Left lung (tissue), 4 donors: ENCODE measurements at regions not wholly inside any gene's neighbourhood (a gene's known extent, or its start where the extent isn't known, plus 50 kb on each side); places are given as distances from the start of the nearest gene placed in this dataset.

Experiments used
- ATAC-seq: fragments of 200-7000 bp; cut with Tn5 transposase; one replicate; pipeline ENCODE4 v1.9.1; 2020; ENCODE audit warnings: moderate library complexity
- DNase-seq, 4 donors: peaks; one replicate each; pipeline ENCODE4 v3.0.0-alpha.2; 2013 to 2020
- H3K27ac ChIP-seq, 2 donors: fragments of 200-600 bp; sonication (generic) in 1 of 2; one replicate each; pipeline versions ENCODE4 v1.5.0 to v1.8.0; 2020 to 2021
- H3K27me3 ChIP-seq, 2 donors: fragments of 200-600 bp; sonication (generic) in 1 of 2; one replicate each; pipeline versions ENCODE4 v1.5.0 to v1.8.0; 2020 to 2021
- H3K36me3 ChIP-seq, 2 donors: fragments of 200-600 bp; sonication (generic) in 1 of 2; one replicate each; pipeline versions ENCODE4 v1.5.0 to v1.8.0; 2020 to 2021
- H3K4me1 ChIP-seq, 2 donors: fragments of 200-600 bp; one replicate each; pipeline ENCODE4 v1.8.0; 2021
- H3K4me3 ChIP-seq, 2 donors: fragments of 200-600 bp; sonication (generic) in 1 of 2; one replicate each; pipeline versions ENCODE4 v1.5.0 to v1.8.0; 2020 to 2021; ENCODE audit warnings: mild to moderate bottlenecking in 1 of 2
- H3K9me3 ChIP-seq, 2 donors: fragments of 200-600 bp; sonication (generic) in 1 of 2; one replicate each; pipeline versions ENCODE4 v1.5.0 to v1.8.0; 2020 to 2021
- CTCF ChIP-seq, 2 donors: fragments of 200-600 bp; sonication (generic) in 1 of 2; IDR thresholded peaks; one replicate each; pipeline versions ENCODE4 v1.5.0 to v1.8.0; 2021; ENCODE audit warnings: antibody characterized with exemption in 2 of 2
- intact Hi-C, 2 donors: fragments of 100-400 bp; cut with DNase I; formaldehyde crosslinking; loops; one replicate each; pipeline versions ENCODE4 v1.11.2 to v1.14.2; 2022
- donor health status: DM: no; HTN: yes; CAD: no.
- donor health status: DM: no; HTN: no; CAD: no.

GRCh38 chr10:121309164-121309563, 289.1 kb downstream of the FGFR2 start:
- no peak overlapping the region for H3K27ac ChIP-seq
- no peak overlapping the region for H3K4me3 ChIP-seq
- no peak for TF ChIP-seq CTCF (IDR thresholded peaks at IDR 0.05)
- H3K4me1 ChIP-seq: no peaks in the 10 kb centered on the region
- ATAC-seq: no peak
- DNase-seq: no peak
- H3K27me3 ChIP-seq: no peaks in the 10 kb centered on the region
- no peaks in the 10 kb centered on the region for H3K9me3 ChIP-seq
- H3K36me3 ChIP-seq: no peaks in the 10 kb centered on the region
- intact Hi-C loops: no loop called here

- H3K4me3 ChIP-seq: no peak overlapping the region
- intact Hi-C loops: no loop called here
- H3K36me3 ChIP-seq: no peaks in the 10 kb centered on the region
- no peaks in the 10 kb centered on the region for H3K27me3 ChIP-seq
- DNase-seq (no peak), ATAC-seq (no peak)
- no peak overlapping the region for H3K27ac ChIP-seq
- H3K9me3 ChIP-seq: no peaks in the 10 kb centered on the region
- no peak for TF ChIP-seq CTCF (IDR thresholded peaks at IDR 0.05)
- H3K4me1 ChIP-seq: no peaks in the 10 kb centered on the region
Observed at GRCh38 chr10:121310151-121310711, 288.0 kb downstream of the FGFR2 start.

GRCh38 chr10:121311812-121312443, 286.3 kb downstream of the FGFR2 start:
- Histone ChIP-seq H3K36me3 (no peaks in the 10 kb centered on the region), H3K27ac (no peak overlapping the region), H3K27me3 (no peaks in the 10 kb centered on the region), H3K9me3 (no peaks in the 10 kb centered on the region), H3K4me1 (no peaks in the 10 kb centered on the region), H3K4me3 (no peak overlapping the region)
- no peak for ATAC-seq
- intact Hi-C loops: no loop called here
- no peak for TF ChIP-seq CTCF (IDR thresholded peaks at IDR 0.05)
- no peak for DNase-seq

GRCh38 chr10:121312587-121312986, 285.7 kb downstream of the FGFR2 start:
- DNase-seq (peak in 1 of 4 donors; percentile 30), ATAC-seq (no peak)
- Histone ChIP-seq H3K4me3 (no peak overlapping the region), H3K36me3 (no peaks in the 10 kb centered on the region), H3K4me1 (no peaks in the 10 kb centered on the region), H3K9me3 (no peaks in the 10 kb centered on the region), H3K27me3 (no peaks in the 10 kb centered on the region), H3K27ac (no peak overlapping the region)
- TF ChIP-seq CTCF (IDR thresholded peaks at IDR 0.05): no peak
- intact Hi-C loops: no loop called here

- Histone ChIP-seq H3K4me1 (no peaks in the 10 kb centered on the region), H3K36me3 (no peaks in the 10 kb centered on the region), H3K4me3 (no peak overlapping the region), H3K9me3 (no peaks in the 10 kb centered on the region), H3K27me3 (no peaks in the 10 kb centered on the region), H3K27ac (no peak overlapping the region)
- DNase-seq (no peak), ATAC-seq (no peak)
- intact Hi-C loops: no loop called here
- no peak for TF ChIP-seq CTCF (IDR thresholded peaks at IDR 0.05)
Observed at GRCh38 chr10:121313119-121313875, 284.9 kb downstream of the FGFR2 start.
